NCI-H1092 (cell line): ENCODE measurements at regions not wholly inside any gene's neighbourhood (a gene's known extent, or its start where the extent isn't known, plus 50 kb on each side); places are given as distances from the start of the nearest gene placed in this dataset.

Source experiments
- DNase-seq: peaks from one replicate; lab custom pipeline; 2025; lab: John Stamatoyannopoulos, UW

- no peak for DNase-seq
Observed at GRCh38 chr14:85438001-85438400, 91.9 kb upstream of the FLRT2 start.

GRCh38 chr14:85438481-85438942 is 91.4 kb upstream of the FLRT2 start:
- no peak for DNase-seq

- DNase-seq, result no peak
Observed at GRCh38 chr14:85439696-85440328, 90.1 kb upstream of the FLRT2 start.

GRCh38 chr14:85441909-85442643 is 87.9 kb upstream of the FLRT2 start:
- DNase-seq, result no peak

GRCh38 chr14:85442996-85443395 is 86.9 kb upstream of the FLRT2 start:
- DNase-seq, result no peak

- DNase-seq, result peak; percentile 57
Observed at GRCh38 chr14:85444635-85445034, 85.3 kb upstream of the FLRT2 start.

- DNase-seq, result no peak
Observed at GRCh38 chr14:85445151-85445795, 84.7 kb upstream of the FLRT2 start.

- no peak for DNase-seq
Observed at GRCh38 chr14:85447883-85448282, 82.1 kb upstream of the FLRT2 start.

- DNase-seq, result no peak
Observed at GRCh38 chr14:85451421-85451820, 78.5 kb upstream of the FLRT2 start.

- no peak for DNase-seq
Observed at GRCh38 chr14:85453401-85454225, 76.3 kb upstream of the FLRT2 start.

- DNase-seq, result no peak
Observed at GRCh38 chr14:85454226-85454813, 75.6 kb upstream of the FLRT2 start.

GRCh38 chr14:85459361-85460000 is 70.5 kb upstream of the FLRT2 start:
- DNase-seq, result no peak

- DNase-seq, result no peak
Observed at GRCh38 chr14:85461432-85462133, 68.4 kb upstream of the FLRT2 start.

GRCh38 chr14:85463512-85463911 is 66.4 kb upstream of the FLRT2 start:
- peak; percentile 0 for DNase-seq

GRCh38 chr14:85464135-85464895 is 65.6 kb upstream of the FLRT2 start:
- DNase-seq, result no peak

- DNase-seq, result no peak
Observed at GRCh38 chr14:85466678-85467077, 63.3 kb upstream of the FLRT2 start.

GRCh38 chr14:85468816-85469215 is 61.1 kb upstream of the FLRT2 start:
- no peak for DNase-seq

GRCh38 chr14:85471156-85471555 is 58.8 kb upstream of the FLRT2 start:
- no peak for DNase-seq

- no peak for DNase-seq
Observed at GRCh38 chr14:85471744-85472143, 58.2 kb upstream of the FLRT2 start.

GRCh38 chr14:85474431-85474830 is 55.5 kb upstream of the FLRT2 start:
- DNase-seq, result no peak
